ENCODE measurements at regions not wholly inside any gene's neighbourhood (a gene's known extent, or its start where the extent isn't known, plus 50 kb on each side); places are given as distances from the start of the nearest gene placed in this dataset.

- H3K9me3 ChIP-seq, result no peaks in the 10 kb centered on the region
- no peaks in the 10 kb centered on the region for H3K36me3 ChIP-seq
- DNase-seq (ENCODE audit: low spot score in 2 of 2), result no peak
- no peak overlapping the region for H3K4me3 ChIP-seq
- no peaks in the 10 kb centered on the region for H3K4me1 ChIP-seq
- intact Hi-C loops (cut with DNase I; ENCODE audit: low total_unique reads), result no loop called here
- H3K27me3 ChIP-seq, result no peaks in the 10 kb centered on the region
- H3K27ac ChIP-seq, result no peak overlapping the region
- TF ChIP-seq, protein P1, sequence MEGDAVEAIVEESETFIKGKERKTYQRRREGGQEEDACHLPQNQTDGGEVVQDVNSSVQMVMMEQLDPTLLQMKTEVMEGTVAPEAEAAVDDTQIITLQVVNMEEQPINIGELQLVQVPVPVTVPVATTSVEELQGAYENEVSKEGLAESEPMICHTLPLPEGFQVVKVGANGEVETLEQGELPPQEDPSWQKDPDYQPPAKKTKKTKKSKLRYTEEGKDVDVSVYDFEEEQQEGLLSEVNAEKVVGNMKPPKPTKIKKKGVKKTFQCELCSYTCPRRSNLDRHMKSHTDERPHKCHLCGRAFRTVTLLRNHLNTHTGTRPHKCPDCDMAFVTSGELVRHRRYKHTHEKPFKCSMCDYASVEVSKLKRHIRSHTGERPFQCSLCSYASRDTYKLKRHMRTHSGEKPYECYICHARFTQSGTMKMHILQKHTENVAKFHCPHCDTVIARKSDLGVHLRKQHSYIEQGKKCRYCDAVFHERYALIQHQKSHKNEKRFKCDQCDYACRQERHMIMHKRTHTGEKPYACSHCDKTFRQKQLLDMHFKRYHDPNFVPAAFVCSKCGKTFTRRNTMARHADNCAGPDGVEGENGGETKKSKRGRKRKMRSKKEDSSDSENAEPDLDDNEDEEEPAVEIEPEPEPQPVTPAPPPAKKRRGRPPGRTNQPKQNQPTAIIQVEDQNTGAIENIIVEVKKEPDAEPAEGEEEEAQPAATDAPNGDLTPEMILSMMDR (IDR thresholded peaks at IDR 0.05), result no peak
Observed at GRCh38 chr12:27907766-27908165, 64.8 kb downstream of the PTHLH start.

- Histone ChIP-seq H3K4me3 (no peak overlapping the region), H3K36me3 (no peaks in the 10 kb centered on the region), H3K4me1 (no peaks in the 10 kb centered on the region), H3K27ac (no peak overlapping the region), H3K9me3 (no peaks in the 10 kb centered on the region), H3K27me3 (no peaks in the 10 kb centered on the region)
- intact Hi-C loops (cut with DNase I; ENCODE audit: low total_unique reads), result no loop called here
- TF ChIP-seq POLR2AphosphoS5 (IDR thresholded peaks at IDR 0.05), result no peak
- no peak for TF ChIP-seq POLR2A (IDR thresholded peaks at IDR 0.05)
- TF ChIP-seq, protein P1 (IDR thresholded peaks at IDR 0.05), result no peak
- DNase-seq (ENCODE audit: low spot score in 2 of 2), result no peak
Observed at GRCh38 chr12:27906658-27907473, 65.7 kb downstream of the PTHLH start.

- Histone ChIP-seq H3K4me1 (no peaks in the 10 kb centered on the region), H3K27ac (no peak overlapping the region), H3K4me3 (no peak overlapping the region), H3K36me3 (no peaks in the 10 kb centered on the region), H3K27me3 (no peaks in the 10 kb centered on the region), H3K9me3 (no peaks in the 10 kb centered on the region)
- no peak for DNase-seq (ENCODE audit: low spot score in 2 of 2)
- TF ChIP-seq, protein P1 (IDR thresholded peaks at IDR 0.05), result no peak
- no peak for TF ChIP-seq POLR2AphosphoS5 (IDR thresholded peaks at IDR 0.05)
- TF ChIP-seq POLR2A (IDR thresholded peaks at IDR 0.05), result no peak
- intact Hi-C loops (cut with DNase I; ENCODE audit: low total_unique reads), result no loop called here
Observed at GRCh38 chr12:27906127-27906500, 66.4 kb downstream of the PTHLH start.

DNA sequence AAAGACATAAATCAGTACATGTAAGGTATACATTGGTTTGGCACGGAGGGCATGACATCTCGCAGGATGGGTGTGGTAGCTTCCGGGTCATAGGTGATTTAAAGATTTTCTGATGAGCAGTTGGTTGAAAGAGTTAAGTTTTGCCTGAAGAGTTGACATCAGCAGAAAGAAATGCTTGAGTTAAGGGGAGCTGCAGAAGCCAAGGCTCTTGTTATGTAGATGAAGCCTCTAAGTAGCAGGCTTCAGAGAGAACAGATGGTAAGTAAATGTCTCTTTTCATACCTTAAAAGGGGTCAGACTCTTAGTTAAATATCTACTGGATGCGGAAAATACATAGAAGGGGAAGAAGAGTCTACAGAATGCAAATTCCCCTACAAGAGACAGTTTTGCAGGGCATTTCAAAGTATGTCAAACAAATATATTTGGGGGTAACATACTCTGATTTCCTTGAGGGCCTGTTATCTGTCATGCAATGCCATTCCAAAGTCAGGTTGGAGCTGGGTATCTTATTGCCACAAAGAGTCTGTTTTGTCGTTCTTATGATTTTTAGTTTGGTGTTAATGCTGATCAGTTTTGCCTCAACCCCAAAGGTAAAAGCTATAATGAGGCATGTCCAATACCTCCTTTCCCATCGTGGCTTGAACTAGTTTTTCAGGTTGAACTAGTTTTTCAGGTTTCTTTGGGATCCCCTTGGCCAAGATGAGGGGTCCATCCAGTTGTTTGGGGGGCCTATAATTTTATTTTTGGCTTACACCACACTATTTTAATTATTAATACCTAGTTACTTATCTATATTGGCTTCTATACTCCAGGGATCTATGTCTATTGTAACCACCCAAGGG lies 67.0 kb downstream of the PTHLH start:
- Histone ChIP-seq H3K27ac (no peak overlapping the region), H3K27me3 (no peaks in the 10 kb centered on the region), H3K4me3 (no peak overlapping the region), H3K4me1 (no peaks in the 10 kb centered on the region), H3K36me3 (no peaks in the 10 kb centered on the region), H3K9me3 (no peaks in the 10 kb centered on the region)
- no peak for DNase-seq (ENCODE audit: low spot score in 2 of 2)
- intact Hi-C loops (cut with DNase I; ENCODE audit: low total_unique reads), result no loop called here
- TF ChIP-seq POLR2AphosphoS5 (IDR thresholded peaks at IDR 0.05), result no peak

DNA sequence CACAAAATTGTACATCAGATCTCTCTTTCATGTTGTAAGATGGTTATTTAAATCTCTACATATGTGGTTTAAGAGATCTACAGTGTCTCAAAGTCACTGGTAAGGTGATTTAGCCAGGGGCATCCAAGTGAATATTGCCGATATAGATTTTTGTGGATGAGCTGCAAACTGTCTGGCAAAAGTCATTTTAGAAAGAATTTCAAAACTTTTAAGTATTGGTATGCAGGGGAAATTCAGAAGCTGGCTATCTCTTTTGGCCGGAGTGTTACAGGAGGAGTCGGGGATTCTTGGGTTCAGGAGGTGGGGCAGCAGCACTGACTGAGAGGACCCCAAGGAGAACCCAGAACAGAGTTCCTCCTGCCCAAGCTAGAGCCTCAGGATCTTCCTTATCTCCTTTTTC lies 69.9 kb downstream of the PTHLH start:
- intact Hi-C loops (cut with DNase I; ENCODE audit: low total_unique reads), result no loop called here
- DNase-seq (ENCODE audit: low spot score in 2 of 2), result no peak
- Histone ChIP-seq H3K4me3 (no peak overlapping the region), H3K9me3 (no peaks in the 10 kb centered on the region), H3K27ac (no peak overlapping the region), H3K36me3 (no peaks in the 10 kb centered on the region), H3K27me3 (no peaks in the 10 kb centered on the region), H3K4me1 (no peaks in the 10 kb centered on the region)
- TF ChIP-seq POLR2A (IDR thresholded peaks at IDR 0.05) (no peak), POLR2AphosphoS5 (IDR thresholded peaks at IDR 0.05) (no peak)
- TF ChIP-seq, protein P1 (IDR thresholded peaks at IDR 0.05), result no peak
